Tibial nerve (tissue), 4 donors: ENCODE measurements at regions not wholly inside any gene's neighbourhood (a gene's known extent, or its start where the extent isn't known, plus 50 kb on each side); places are given as distances from the start of the nearest gene placed in this dataset.

Experiments used
- CTCF ChIP-seq, 5 experiments: fragments of 200-600 bp in 3 of 5; fragments of 450-650 bp in 2 of 5; sonication (generic) in 3 of 5; IDR thresholded peaks; one replicate each; pipeline ENCODE4 v1.5.1; 2016 to 2019; ENCODE audit warnings: antibody characterized with exemption in 5 of 5, mild to moderate bottlenecking in 3 of 5, moderate library complexity in 2 of 5
- EP300 ChIP-seq, 2 donors: sonication (generic); formaldehyde crosslinking; IDR thresholded peaks; one replicate each; pipeline ENCODE4 v1.6.1; 2017; ENCODE audit warnings: antibody characterized with exemption in 2 of 2, mild to moderate bottlenecking in 1 of 2
- POLR2A ChIP-seq, 2 donors: fragments of 450-650 bp; IDR thresholded peaks; one replicate each; pipeline ENCODE4 v1.6.1; 2017; ENCODE audit warnings: antibody characterized with exemption in 2 of 2, mild to moderate bottlenecking in 2 of 2, moderate library complexity in 2 of 2

DNA sequence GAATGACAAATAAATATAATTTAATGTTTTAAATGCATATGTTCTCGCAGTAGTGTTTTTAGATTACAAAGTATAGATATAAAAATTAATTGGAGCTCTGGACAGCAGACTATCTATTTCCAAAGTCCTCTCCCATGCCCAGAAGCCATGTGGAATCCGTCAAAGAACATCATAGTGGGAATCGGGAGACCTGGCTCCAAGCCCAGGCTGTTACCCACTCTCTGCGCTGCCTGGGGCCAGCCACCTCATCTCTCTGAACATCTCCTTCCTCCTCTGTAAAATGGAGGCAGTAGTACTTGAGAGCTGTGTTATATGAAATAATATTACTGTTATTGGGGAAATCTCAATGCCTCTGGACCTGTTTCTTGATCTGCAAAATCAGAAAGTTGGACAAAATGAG lies 58.1 kb upstream of the SLC30A5 start:
- no peak for TF ChIP-seq CTCF (IDR thresholded peaks at IDR 0.05)
- no peak for TF ChIP-seq POLR2A (IDR thresholded peaks at IDR 0.05)
- no peak for TF ChIP-seq EP300 (IDR thresholded peaks at IDR 0.05)
